ENCODE measurements at regions not wholly inside any gene's neighbourhood (a gene's known extent, or its start where the extent isn't known, plus 50 kb on each side); places are given as distances from the start of the nearest gene placed in this dataset.

GRCh38 chr7:12488341-12488740 lies 82.2 kb upstream of the SCIN start:
- H3K27me3 ChIP-seq (replicated peaks; ENCODE audit: insufficient read depth) = no peaks in the 10 kb centered on the region
- intact Hi-C loops (cut with DNase I) = no loop called here
- H3K4me3 ChIP-seq = no peak overlapping the region
- H3K9me3 ChIP-seq = no peaks in the 10 kb centered on the region
- H3K27ac ChIP-seq = no peak overlapping the region
- no peaks in the 10 kb centered on the region for H3K4me1 ChIP-seq (replicated peaks)
- no peak for TF ChIP-seq POLR2AphosphoS5 (IDR thresholded peaks at IDR 0.05)
- TF ChIP-seq POLR2A (IDR thresholded peaks at IDR 0.05) = no peak
- TF ChIP-seq CTCF (IDR thresholded peaks at IDR 0.05) = no peak
- H3K36me3 ChIP-seq = no peaks in the 10 kb centered on the region
- no peak for DNase-seq (ENCODE audit: low spot score)

GRCh38 chr7:12490107-12490688 lies 80.3 kb upstream of the SCIN start:
- no peak for DNase-seq (ENCODE audit: low spot score)
- Histone ChIP-seq H3K4me3 (no peak overlapping the region), H3K9me3 (no peaks in the 10 kb centered on the region), H3K27me3 (replicated peaks; ENCODE audit: insufficient read depth) (no peaks in the 10 kb centered on the region), H3K4me1 (replicated peaks) (no peaks in the 10 kb centered on the region), H3K36me3 (no peaks in the 10 kb centered on the region), H3K27ac (no peak overlapping the region)
- WGBS = 24% methylated on average over 2 of the region's 2 CpGs
- TF ChIP-seq POLR2A (IDR thresholded peaks at IDR 0.05) = no peak
- TF ChIP-seq CTCF (IDR thresholded peaks at IDR 0.05) = peak; percentile 16 to 63 (median 55)
- intact Hi-C loops (cut with DNase I) = loop anchor here (10.0 kb wide), 1 partner anchor 425 kb away; no protein-coding TSS in a partner anchor

- Histone ChIP-seq H3K9me3 (no peaks in the 10 kb centered on the region), H3K27ac (no peak overlapping the region), H3K4me3 (no peak overlapping the region), H3K27me3 (replicated peaks; ENCODE audit: insufficient read depth) (no peaks in the 10 kb centered on the region), H3K4me1 (replicated peaks) (no peaks in the 10 kb centered on the region), H3K36me3 (no peaks in the 10 kb centered on the region)
- WGBS = 77% methylated on average over 2 of the region's 2 CpGs
- intact Hi-C loops (cut with DNase I) = loop anchor here (10.0 kb wide), 1 partner anchor 426 kb away; no protein-coding TSS in a partner anchor
- DNase-seq (ENCODE audit: low spot score) = no peak
- TF ChIP-seq POLR2AphosphoS5 (IDR thresholded peaks at IDR 0.05) = no peak
- TF ChIP-seq CTCF (IDR thresholded peaks at IDR 0.05) = no peak
- TF ChIP-seq POLR2A (IDR thresholded peaks at IDR 0.05) = no peak
Observed at GRCh38 chr7:12490940-12491339, 79.6 kb upstream of the SCIN start.

- Histone ChIP-seq H3K4me3 (no peak overlapping the region), H3K36me3 (no peaks in the 10 kb centered on the region), H3K4me1 (replicated peaks) (no peaks in the 10 kb centered on the region), H3K27me3 (replicated peaks; ENCODE audit: insufficient read depth) (no peaks in the 10 kb centered on the region), H3K9me3 (no peaks in the 10 kb centered on the region), H3K27ac (no peak overlapping the region)
- DNase-seq (ENCODE audit: low spot score) = no peak
- 87% methylated on average over 3 of the region's 3 CpGs for WGBS
- intact Hi-C loops (cut with DNase I) = loop anchor here (10.0 kb wide), 1 partner anchor 427 kb away; no protein-coding TSS in a partner anchor
- TF ChIP-seq CTCF (IDR thresholded peaks at IDR 0.05) (no peak), POLR2A (IDR thresholded peaks at IDR 0.05) (no peak), POLR2AphosphoS5 (IDR thresholded peaks at IDR 0.05) (no peak)
Observed at GRCh38 chr7:12491526-12491925, 79.0 kb upstream of the SCIN start.

GRCh38 chr7:12493407-12493806 lies 77.1 kb upstream of the SCIN start:
- no peak for TF ChIP-seq POLR2A (IDR thresholded peaks at IDR 0.05)
- TF ChIP-seq POLR2AphosphoS5 (IDR thresholded peaks at IDR 0.05) = no peak
- no peak for TF ChIP-seq CTCF (IDR thresholded peaks at IDR 0.05)
- DNase-seq (ENCODE audit: low spot score) = no peak
- intact Hi-C loops (cut with DNase I) = loop anchor here (10.0 kb wide), 1 partner anchor 429 kb away; no protein-coding TSS in a partner anchor
- Histone ChIP-seq H3K36me3 (no peaks in the 10 kb centered on the region), H3K9me3 (no peaks in the 10 kb centered on the region), H3K4me1 (replicated peaks) (no peaks in the 10 kb centered on the region), H3K27me3 (replicated peaks; ENCODE audit: insufficient read depth) (no peaks in the 10 kb centered on the region), H3K4me3 (no peak overlapping the region), H3K27ac (no peak overlapping the region)
- WGBS = 48% methylated on average over 1 of the region's 1 CpG

Data from prostate gland (tissue), 2 donors.